GM19238 (cell line): ENCODE measurements at regions not wholly inside any gene's neighbourhood (a gene's known extent, or its start where the extent isn't known, plus 50 kb on each side); places are given as distances from the start of the nearest gene placed in this dataset.
"Not testable (repeated sequence)": the region's sequence is repeated elsewhere in the genome, so short reads cannot be mapped to it uniquely, and the experiment has no call there.

Experiments used
- DNase-seq: peaks from one replicate; pipeline ENCODE4 v3.0.0; 2011; ENCODE audit warnings: low spot score; ENCODE audit not compliant: insufficient read length

GRCh38 chr18:73458186-73458964 is 590.6 kb upstream of the NETO1 start:
- DNase-seq = no peak

GRCh38 chr18:73456643-73457042 is 588.9 kb upstream of the NETO1 start:
- no peak for DNase-seq

GRCh38 chr18:73452866-73453265 is 585.1 kb upstream of the NETO1 start:
- no peak for DNase-seq

DNA sequence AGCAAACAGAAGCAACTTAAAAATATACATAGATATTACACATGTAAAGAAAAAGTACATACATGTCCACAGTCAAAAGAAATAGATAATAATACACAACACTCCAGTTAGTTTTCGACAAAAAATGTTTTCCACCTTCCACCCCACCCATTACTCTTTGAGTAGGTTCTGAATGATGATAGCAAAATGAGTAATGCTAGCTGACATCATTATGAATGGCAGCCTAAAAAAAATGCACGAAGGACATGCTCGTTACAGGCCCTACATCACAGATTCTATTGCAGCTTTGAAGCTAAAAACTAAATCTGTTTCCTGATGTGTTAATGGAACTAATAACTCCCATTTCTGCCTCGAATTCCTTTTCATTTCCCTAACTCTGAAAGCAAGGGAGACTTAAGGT is 578.7 kb upstream of the NETO1 start:
- DNase-seq = no peak

DNA sequence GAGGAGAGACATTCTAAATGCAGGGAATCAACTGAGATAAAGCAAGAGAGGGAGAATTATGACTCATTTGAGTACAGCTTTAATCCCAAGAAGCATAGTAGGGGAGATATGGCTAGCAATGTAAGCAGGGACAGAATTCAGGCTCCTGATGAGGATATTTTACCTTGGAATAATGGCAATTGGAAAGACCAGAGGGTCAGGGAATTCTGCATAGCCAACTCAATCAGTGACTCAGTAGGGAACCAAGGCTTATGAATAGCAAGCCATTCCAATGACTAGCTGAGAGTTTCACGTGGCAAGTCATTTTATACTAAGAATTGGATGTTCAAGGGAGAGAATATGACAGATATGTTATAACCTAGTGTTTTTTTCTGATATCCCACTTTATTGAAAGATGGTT is 563.8 kb upstream of the NETO1 start:
- no peak for DNase-seq

GRCh38 chr18:73421010-73421409 is 553.2 kb upstream of the NETO1 start:
- DNase-seq = no peak

DNA sequence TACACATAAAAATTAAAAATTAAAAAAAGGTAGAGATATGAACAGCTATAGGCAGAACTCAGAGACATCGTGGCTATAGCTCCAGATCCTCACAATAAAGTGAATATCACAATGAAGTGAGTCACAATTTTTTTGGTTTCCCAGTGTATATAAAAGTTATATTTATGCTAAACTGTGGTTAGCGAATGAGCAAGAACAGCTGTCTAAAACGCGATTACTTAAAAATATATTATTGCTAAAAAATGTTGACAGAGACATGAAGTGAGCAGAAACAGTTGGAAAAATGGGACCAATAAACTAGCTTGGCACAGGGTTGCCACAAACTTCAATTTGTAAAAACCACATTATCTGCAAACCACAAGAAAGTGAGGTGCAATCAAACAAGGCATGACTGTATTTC is 551.7 kb upstream of the NETO1 start:
- no peak for DNase-seq

DNA sequence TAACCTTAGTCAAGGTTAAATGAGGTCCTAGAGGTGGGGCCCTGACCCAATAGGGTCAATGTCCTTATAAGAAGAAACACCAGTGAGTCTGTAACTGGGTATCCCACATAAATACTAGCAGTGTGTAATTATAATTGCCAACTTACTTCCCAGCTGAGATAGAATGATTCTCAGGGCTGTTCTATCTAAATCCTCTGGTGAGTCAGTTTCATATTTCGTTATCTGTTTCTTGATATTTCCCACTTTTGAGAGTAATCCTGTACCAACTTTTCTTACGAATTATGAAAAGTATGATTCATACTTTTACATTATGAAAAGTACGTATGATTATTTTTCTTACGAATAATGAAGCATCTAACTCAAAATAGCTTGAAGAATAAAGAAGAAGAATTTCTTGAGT is 546.8 kb upstream of the NETO1 start:
- no peak for DNase-seq

GRCh38 chr18:73414069-73414468 is 546.3 kb upstream of the NETO1 start:
- no peak for DNase-seq

DNA sequence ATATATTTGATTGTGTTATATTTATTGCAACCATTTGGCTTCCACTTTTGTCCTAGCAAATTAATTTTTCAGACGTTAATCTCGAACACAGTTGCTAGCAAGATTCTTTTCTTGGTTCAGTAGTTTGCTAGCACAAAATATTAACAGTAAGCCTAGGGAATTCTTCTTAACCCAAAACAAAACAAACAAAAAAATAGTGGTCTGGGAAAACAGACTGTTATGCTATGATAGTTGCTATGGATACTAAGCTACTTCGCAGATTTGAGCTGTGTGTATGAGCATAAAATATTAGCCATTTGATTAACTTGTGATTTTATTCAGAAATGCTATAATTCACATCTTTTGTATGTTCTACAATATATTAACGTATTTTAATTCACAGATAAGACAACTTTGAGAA is 541.5 kb upstream of the NETO1 start:
- no peak for DNase-seq

- no peak for DNase-seq
Measured at GRCh38 chr18:73408469-73408868, 540.7 kb upstream of the NETO1 start.

DNA sequence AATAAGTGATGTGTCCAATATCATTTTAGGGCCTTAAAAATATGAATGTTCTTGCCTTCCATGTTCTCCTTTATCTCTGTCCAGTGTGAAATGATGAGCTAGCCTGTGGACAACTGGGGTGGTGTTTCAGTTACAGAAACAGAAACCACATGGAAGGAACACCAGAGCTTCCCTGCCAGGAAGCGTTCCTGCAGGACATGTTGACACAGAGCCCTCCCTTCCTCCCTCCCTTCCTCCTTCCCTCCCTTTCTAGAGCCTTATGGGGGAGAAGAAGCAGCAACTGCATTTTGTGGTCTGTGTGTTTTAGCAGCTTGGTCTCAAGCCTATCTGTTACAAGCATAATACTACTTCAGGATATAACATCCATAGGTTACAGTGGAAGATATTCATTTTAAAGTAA is 539.7 kb upstream of the NETO1 start:
- no peak for DNase-seq

DNA sequence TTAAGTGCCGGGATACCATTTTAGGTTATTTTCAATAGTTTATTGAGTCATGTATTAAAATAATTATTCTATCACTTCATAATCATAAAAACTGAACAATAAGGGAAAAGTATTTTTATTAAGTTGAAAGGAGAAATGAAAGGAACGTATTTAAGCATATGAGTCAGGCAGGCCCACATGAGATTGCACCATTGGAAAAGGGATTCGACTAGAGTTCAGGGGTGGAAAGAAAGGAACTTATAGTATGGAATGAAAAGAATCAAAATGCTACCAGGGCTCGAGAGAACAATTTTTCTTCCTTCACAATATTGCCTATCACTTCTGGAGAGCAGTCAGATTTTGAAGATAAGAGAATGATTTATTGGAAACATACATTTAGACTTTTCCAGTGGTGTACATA is 516.5 kb upstream of the NETO1 start:
- no peak for DNase-seq

GRCh38 chr18:73381699-73382036 is 513.9 kb upstream of the NETO1 start:
- no peak for DNase-seq

- no peak for DNase-seq
Measured at GRCh38 chr18:73381016-73381698, 513.4 kb upstream of the NETO1 start.

DNA sequence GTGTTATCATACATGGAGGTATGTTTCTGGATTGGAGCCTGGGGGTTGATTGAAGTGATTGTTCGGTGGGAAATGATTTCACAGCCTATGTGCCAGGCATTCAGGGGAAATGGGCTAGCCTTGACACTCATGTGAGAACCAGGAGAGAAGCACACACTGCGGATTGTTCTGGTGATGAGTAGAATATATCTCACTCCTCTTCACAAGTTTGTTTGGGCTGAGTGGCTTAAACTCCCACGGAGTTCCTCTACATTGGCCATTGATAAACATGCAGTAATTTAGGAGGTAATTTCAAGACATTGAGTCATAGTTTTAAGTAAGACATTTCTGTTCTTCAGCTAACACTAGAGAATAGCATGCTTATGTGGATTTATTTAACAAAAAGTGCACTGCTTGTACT is 498.9 kb upstream of the NETO1 start:
- DNase-seq = no peak

DNA sequence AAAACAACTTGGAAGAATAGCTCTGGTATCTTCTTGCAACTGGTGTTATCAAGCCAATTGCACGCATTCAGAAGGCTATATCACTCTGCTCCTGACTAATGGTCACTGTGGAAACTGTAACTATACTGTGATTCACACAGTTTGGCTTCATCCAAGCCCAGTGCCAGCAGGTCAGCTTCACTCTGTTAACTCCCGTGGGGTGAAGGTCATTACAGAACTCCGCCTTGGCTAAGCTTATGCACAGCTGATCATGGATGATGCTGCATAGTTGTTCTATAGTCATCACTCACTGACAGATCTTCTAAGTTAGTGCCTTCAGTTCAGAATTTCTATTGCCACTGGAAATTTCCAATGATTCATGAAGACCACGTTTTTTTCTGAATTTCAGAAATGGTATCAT is 497.2 kb upstream of the NETO1 start:
- no peak for DNase-seq

GRCh38 chr18:73355121-73355520 is 487.3 kb upstream of the NETO1 start:
- no peak for DNase-seq

DNA sequence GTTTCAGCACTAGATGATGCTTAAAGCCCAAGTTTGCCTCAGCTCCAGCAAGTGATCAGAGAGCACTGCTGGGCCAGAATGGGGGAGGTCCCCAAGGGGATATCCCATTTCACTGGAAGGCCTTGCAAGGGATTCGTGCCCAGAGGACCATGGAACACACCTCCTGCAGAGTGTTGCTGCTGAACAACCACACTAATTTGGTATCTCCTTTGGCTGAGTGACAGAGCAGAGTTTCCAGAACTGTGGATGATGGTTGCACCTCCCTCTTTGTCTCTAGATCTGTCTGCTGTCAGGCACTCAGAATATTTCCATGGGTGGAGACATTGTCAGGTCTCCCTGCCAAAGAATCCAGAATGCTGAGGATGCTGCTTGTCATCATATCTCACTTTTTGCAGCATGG is 484.8 kb upstream of the NETO1 start:
- DNase-seq = no peak

DNA sequence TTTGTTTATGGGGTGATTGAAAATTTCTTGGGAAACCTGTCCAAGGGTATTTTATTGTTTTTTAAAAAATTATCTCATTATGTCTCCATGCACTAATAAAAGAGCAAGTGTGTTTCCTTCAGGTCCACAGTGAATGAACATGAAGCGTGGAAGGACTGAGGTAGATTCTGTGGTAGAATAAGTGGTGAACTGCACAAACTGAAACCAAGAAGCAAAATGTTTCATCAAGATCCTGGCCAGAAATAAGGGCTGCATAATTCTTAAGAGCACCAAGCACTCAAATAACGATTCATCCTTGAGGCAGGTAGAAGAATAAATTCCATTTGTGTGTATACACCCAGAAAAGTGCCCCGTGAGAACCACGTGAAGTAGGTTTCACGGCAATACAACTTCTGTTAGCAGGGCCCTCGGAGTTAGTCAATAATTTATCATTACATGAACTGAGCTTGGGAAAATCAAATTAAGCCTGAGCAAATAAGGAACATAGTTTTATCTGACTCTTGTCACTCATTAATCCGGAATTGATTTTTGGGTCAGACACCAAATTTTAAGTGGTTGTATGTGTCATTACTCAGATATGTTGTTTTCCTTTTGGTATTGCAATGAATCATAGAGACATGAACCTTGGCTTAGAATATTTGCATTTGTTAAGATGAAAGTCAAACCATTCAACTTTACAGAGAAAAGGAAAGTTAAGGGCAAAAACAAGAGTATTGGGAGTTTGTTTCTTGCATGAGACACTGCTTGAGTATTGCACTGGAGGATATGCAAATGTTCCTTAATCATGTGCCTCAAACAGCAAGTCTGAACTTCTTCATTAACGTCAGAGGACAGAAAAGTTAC is 472.6 kb upstream of the NETO1 start:
- no peak for DNase-seq

DNA sequence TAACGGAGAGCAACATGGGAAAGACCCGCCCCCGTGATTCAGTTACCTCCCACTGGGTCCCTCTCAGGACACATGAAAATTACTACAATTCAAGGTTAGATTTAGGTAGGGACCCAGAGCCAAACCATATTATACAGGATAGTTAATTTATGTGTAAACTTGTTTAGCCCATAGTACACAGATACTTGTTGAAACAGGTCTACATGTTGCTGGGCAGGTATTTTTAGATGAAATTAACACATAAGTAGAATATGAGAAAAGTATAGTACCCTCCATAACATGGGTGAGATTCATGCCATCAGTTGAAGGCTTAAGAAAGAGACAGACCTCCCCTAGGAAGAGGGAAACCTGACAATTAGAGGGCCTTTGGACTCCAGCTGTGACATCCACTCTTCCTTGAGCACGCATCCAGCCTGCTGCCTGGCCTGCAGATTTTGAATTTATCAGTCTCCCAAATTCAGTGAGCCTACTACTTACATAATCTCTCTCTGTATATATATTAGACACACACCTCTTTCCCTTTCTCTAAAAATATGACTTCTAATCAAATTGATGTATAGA is 463.5 kb upstream of the NETO1 start:
- no peak for DNase-seq

DNA sequence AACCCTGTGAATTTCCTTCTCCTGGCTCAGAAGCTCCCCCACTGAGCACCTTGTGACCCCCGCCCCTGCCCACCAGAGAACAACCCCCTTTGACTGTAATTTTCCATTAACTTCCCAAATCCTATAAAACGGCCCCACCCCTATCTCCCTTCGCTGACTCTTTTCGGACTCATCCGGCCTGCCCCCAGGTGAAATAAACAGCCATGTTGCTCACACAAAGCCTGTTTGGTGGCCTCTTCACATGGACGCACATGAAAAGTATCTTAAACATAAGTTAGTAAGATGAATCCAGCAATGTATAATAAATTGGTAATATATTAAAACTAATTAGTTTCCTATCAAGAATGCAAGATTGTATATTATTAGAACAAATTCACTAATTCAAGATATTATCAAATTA is 462.3 kb upstream of the NETO1 start:
- not testable (repeated sequence) for DNase-seq
